GM23248 (cell line): ENCODE measurements at regions not wholly inside any gene's neighbourhood (a gene's known extent, or its start where the extent isn't known, plus 50 kb on each side); places are given as distances from the start of the nearest gene placed in this dataset.

ENCODE experiments used
- EZH2 ChIP-seq: fragments of 200-600 bp; sonication (generic); IDR thresholded peaks from 2 replicates; pipeline ENCODE4 v1.6.1; 2018; ENCODE audit warnings: antibody characterized with exemption, mild to moderate bottlenecking; ENCODE audit not compliant: insufficient read depth, poor library complexity, severe bottlenecking
- EZH2phosphoT487 ChIP-seq: fragments of 200-600 bp; sonication (generic); IDR thresholded peaks from 2 replicates; pipeline ENCODE4 v1.6.1; 2018; ENCODE audit warnings: antibody characterized with exemption, moderate library complexity, mild to moderate bottlenecking, low read depth; ENCODE audit not compliant: insufficient read depth

DNA sequence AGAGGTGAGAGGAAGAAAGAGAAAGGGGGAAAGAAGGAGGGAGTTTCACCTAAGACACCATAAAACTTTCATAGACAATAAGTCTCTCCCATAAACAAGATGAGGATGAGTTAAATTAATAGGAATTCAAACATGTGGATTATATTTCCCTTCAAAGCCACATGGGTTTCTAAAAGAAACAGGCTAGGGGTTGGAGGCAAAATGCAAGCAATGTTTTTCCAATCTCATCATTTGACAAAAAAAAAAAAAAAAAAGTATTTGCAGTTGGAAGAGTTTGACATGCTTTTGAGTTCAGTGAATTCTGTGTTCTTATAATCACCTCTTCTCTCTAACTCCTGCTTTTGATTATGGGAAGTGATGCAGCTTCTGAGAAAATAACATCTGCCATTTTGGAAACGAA is 186.1 kb upstream of the ADRA1D start:
- TF ChIP-seq EZH2 = no peak
- TF ChIP-seq EZH2phosphoT487 = no peak
